ENCODE measurements at regions not wholly inside any gene's neighbourhood (a gene's known extent, or its start where the extent isn't known, plus 50 kb on each side); places are given as distances from the start of the nearest gene placed in this dataset.

DNA sequence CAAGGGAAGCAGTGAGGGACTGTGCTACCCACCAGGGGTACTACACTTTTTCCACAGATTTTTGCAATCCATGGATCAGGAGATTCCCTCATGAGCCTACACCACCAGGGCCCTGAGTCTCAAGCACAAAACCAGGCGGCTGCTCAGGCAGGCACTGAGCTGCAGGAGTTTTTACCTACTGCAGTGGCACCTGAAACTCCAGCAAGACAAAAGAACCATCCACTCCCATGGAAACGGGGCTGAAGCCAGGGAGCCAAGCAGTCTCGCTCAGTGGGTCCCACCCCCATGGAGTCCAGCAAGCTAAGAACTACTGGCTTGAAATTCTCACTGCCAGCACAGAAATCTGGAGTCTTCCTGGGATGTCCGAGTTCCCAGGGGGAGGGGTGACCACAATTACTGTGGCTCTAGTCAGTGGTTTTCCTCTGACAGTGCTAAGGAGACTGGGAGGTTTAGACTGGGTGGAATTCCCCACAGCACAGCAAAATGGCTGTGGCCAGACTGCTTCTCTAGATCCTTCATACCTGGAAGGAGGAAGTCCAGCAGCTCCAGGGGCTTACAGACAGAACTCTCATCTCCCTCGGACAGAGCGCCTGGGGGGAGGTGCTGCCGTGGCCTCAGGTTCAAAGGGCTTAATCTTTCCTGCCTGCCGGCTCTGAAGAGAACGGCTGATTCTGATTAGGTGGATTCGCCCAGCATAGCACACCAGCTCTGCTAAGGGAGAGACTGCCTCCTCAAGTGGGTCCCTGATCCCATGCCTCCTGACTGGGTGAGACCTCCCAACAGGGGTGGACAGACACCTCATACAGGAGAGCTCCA lies 437.8 kb downstream of the LTN1 start:
- Histone ChIP-seq H3K9me3 (ENCODE audit: low read depth) (no peaks in the 10 kb centered on the region), H3K27me3 (no peaks in the 10 kb centered on the region), H3F3A (ENCODE audit: low read depth) (no peaks in the 10 kb centered on the region), H3K27ac (no peak overlapping the region), H2AFZ (replicated peaks) (peak overlapping the region; percentile 40), H3K4me1 (no peaks in the 10 kb centered on the region), H3K36me3 (no peaks in the 10 kb centered on the region), H4K20me1 (ENCODE audit: low read depth) (no peaks in the 10 kb centered on the region), H3K4me3 (no peak overlapping the region), H3K9ac (no peak overlapping the region), H3K4me2 (no peak overlapping the region), H3K79me2 (ENCODE audit: low read depth) (no peaks in the 10 kb centered on the region)
- Mint-ChIP-seq H3K4me1 (no peaks in the 10 kb centered on the region), H3K4me3 (no peak overlapping the region), H3K27ac (no peak overlapping the region), H3K36me3 (no peaks in the 10 kb centered on the region), H3K27me3 (ENCODE audit: insufficient read depth, low read depth) (no peaks in the 10 kb centered on the region), H3K9me3 (peaks cover 7% of the 10 kb centered on the region)
- TF ChIP-seq, protein P1, sequence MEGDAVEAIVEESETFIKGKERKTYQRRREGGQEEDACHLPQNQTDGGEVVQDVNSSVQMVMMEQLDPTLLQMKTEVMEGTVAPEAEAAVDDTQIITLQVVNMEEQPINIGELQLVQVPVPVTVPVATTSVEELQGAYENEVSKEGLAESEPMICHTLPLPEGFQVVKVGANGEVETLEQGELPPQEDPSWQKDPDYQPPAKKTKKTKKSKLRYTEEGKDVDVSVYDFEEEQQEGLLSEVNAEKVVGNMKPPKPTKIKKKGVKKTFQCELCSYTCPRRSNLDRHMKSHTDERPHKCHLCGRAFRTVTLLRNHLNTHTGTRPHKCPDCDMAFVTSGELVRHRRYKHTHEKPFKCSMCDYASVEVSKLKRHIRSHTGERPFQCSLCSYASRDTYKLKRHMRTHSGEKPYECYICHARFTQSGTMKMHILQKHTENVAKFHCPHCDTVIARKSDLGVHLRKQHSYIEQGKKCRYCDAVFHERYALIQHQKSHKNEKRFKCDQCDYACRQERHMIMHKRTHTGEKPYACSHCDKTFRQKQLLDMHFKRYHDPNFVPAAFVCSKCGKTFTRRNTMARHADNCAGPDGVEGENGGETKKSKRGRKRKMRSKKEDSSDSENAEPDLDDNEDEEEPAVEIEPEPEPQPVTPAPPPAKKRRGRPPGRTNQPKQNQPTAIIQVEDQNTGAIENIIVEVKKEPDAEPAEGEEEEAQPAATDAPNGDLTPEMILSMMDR (IDR thresholded peaks at IDR 0.05) = no peak
- TF ChIP-seq EZH2phosphoT487 (IDR thresholded peaks at IDR 0.05) (no peak), EZH2 (IDR thresholded peaks at IDR 0.05) (no peak)
- DNase-seq (ENCODE audit: low spot score) = peak; percentile 3

DNA sequence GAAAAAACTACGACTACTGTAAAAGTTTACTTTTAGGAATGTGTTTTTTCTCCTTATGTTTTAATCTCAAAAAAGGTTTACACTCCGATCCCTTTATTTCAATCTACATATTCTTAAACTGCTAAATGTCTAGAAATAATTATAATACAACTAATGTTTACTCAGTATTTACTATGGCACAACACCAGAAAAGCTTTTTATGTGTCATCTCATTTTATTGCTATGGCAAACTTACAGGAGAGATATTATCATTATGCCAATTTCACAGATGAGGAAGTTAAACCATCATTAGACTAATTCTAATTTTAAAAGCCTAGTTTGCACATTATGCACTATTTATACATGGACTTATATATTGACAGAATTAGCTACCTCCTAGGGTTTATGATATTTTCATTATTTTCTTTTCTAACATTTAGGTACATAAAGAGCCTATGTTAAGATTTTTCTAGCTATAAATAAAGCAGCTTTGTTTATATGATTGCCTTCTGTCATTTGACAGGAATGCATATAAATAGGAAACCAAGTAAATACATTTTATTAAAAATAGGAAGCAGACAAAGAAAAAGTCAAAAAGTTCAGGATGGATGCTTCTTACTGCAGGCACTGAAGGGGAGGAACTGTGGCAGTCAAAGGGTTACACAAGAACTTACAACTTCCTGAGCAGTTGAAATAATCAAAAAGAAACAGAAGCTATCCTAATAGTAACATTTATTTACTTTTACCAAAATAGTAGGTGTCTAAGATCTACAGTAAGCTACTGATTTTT lies 442.4 kb downstream of the LTN1 start:
- H3K4me3 ChIP-seq = no peak overlapping the region
- H3K4me1 Mint-ChIP-seq = no peaks in the 10 kb centered on the region
- H3K79me2 ChIP-seq (ENCODE audit: low read depth) = no peaks in the 10 kb centered on the region
- no peaks in the 10 kb centered on the region for H3K27me3 Mint-ChIP-seq (ENCODE audit: insufficient read depth, low read depth)
- H4K20me1 ChIP-seq (ENCODE audit: low read depth) = no peaks in the 10 kb centered on the region
- no peaks in the 10 kb centered on the region for H3F3A ChIP-seq (ENCODE audit: low read depth)
- H3K27ac ChIP-seq = no peak overlapping the region
- no peak overlapping the region for H2AFZ ChIP-seq (replicated peaks)
- H3K36me3 ChIP-seq = no peaks in the 10 kb centered on the region
- H3K9me3 ChIP-seq (ENCODE audit: low read depth) = no peaks in the 10 kb centered on the region
- no peak overlapping the region for H3K27ac Mint-ChIP-seq
- no peaks in the 10 kb centered on the region for H3K36me3 Mint-ChIP-seq
- no peak for DNase-seq (ENCODE audit: low spot score)
- H3K9me3 Mint-ChIP-seq = peaks cover 4% of the 10 kb centered on the region
- H3K4me2 ChIP-seq = no peak overlapping the region
- no peak overlapping the region for H3K9ac ChIP-seq
- H3K27me3 ChIP-seq = no peaks in the 10 kb centered on the region
- H3K4me3 Mint-ChIP-seq = no peak overlapping the region
- H3K4me1 ChIP-seq = no peaks in the 10 kb centered on the region
- TF ChIP-seq, protein P1 (IDR thresholded peaks at IDR 0.05) = no peak
- TF ChIP-seq EZH2phosphoT487 (IDR thresholded peaks at IDR 0.05) = no peak
- no peak for TF ChIP-seq EZH2 (IDR thresholded peaks at IDR 0.05)

DNA sequence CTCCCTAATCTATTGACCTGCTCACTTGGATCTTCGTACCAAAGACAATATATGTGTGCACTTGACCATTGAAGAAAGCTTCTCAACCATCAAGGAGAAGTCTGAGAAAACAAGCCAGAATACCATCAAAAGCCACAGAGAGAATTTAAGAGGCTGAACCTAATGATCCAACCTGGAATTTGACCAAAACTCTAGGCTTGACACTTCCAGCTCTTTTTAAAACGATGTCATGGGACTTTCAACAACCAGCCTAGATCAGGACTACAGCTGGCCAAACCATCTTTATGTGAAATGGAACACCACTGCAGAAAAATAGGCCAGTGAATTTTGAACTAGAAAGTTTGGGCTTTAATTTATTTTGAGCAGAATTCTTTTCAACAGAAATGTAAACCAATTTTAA lies 444.4 kb downstream of the LTN1 start:
- no peak overlapping the region for H3K4me2 ChIP-seq
- no peak overlapping the region for H3K4me3 ChIP-seq
- Mint-ChIP-seq H3K4me1 (no peaks in the 10 kb centered on the region), H3K9me3 (no peaks in the 10 kb centered on the region), H3K27ac (no peak overlapping the region), H3K4me3 (no peak overlapping the region), H3K36me3 (no peaks in the 10 kb centered on the region), H3K27me3 (ENCODE audit: insufficient read depth, low read depth) (no peaks in the 10 kb centered on the region)
- TF ChIP-seq EZH2 (IDR thresholded peaks at IDR 0.05) (no peak), EZH2phosphoT487 (IDR thresholded peaks at IDR 0.05) (no peak)
- TF ChIP-seq, protein P1 (IDR thresholded peaks at IDR 0.05) = no peak
- no peaks in the 10 kb centered on the region for H4K20me1 ChIP-seq (ENCODE audit: low read depth)
- no peak for DNase-seq (ENCODE audit: low spot score)
- H3K9ac ChIP-seq = no peak overlapping the region
- H3K9me3 ChIP-seq (ENCODE audit: low read depth) = no peaks in the 10 kb centered on the region
- no peaks in the 10 kb centered on the region for H3F3A ChIP-seq (ENCODE audit: low read depth)
- H3K36me3 ChIP-seq = no peaks in the 10 kb centered on the region
- no peak overlapping the region for H3K27ac ChIP-seq
- H3K27me3 ChIP-seq = no peaks in the 10 kb centered on the region
- no peaks in the 10 kb centered on the region for H3K79me2 ChIP-seq (ENCODE audit: low read depth)
- H2AFZ ChIP-seq (replicated peaks) = no peak overlapping the region
- no peaks in the 10 kb centered on the region for H3K4me1 ChIP-seq
